Astrocyte (in vitro differentiated cells and primary cell): ENCODE measurements at regions not wholly inside any gene's neighbourhood (a gene's known extent, or its start where the extent isn't known, plus 50 kb on each side); places are given as distances from the start of the nearest gene placed in this dataset.

Source experiments
- CTCF ChIP-seq: IDR thresholded peaks from 2 replicates; pipeline ENCODE4 v1.5.1; 2011; ENCODE audit warnings: low read depth, mild to moderate bottlenecking, inconsistent platforms, low read length, moderate library complexity; ENCODE audit not compliant: insufficient read depth
- EZH2 ChIP-seq: IDR thresholded peaks from 2 replicates; pipeline ENCODE4 v1.6.1; 2012; ENCODE audit warnings: mild to moderate bottlenecking, low read length, inconsistent platforms; ENCODE audit not compliant: insufficient read depth

GRCh38 chr10:118457824-118458428 lies 115.8 kb upstream of the FAM204A start:
- no peak for TF ChIP-seq EZH2
- TF ChIP-seq CTCF = no peak
